ENCODE measurements at regions not wholly inside any gene's neighbourhood (a gene's known extent, or its start where the extent isn't known, plus 50 kb on each side); places are given as distances from the start of the nearest gene placed in this dataset.

DNA sequence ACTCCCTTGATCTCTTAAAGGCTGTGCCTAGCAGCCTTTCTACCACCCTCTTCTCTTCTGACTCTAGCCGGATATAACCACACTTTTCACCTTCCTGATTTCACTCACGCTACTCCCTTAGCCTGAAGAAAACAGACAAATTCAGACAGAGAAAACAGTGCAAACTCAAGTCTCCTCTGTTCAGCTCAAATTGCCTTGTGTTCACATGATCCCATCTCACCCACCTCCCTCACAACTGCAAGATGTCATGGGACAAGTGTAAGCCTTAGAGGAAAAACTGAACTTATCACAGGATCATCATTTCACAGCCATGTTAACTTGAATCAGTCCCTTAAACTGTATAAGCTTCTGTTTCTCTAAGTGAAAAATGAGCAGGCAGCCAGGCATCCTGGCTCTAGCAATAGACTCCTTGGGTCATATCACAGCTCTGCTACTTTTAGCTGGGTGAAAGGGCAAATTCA, 66.5 kb upstream of the TENT5A start:
- TF ChIP-seq, protein P1, sequence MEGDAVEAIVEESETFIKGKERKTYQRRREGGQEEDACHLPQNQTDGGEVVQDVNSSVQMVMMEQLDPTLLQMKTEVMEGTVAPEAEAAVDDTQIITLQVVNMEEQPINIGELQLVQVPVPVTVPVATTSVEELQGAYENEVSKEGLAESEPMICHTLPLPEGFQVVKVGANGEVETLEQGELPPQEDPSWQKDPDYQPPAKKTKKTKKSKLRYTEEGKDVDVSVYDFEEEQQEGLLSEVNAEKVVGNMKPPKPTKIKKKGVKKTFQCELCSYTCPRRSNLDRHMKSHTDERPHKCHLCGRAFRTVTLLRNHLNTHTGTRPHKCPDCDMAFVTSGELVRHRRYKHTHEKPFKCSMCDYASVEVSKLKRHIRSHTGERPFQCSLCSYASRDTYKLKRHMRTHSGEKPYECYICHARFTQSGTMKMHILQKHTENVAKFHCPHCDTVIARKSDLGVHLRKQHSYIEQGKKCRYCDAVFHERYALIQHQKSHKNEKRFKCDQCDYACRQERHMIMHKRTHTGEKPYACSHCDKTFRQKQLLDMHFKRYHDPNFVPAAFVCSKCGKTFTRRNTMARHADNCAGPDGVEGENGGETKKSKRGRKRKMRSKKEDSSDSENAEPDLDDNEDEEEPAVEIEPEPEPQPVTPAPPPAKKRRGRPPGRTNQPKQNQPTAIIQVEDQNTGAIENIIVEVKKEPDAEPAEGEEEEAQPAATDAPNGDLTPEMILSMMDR (IDR thresholded peaks at IDR 0.05) = no peak
- TF ChIP-seq POLR2A (IDR thresholded peaks at IDR 0.05) = no peak
